GM10248 (cell line): ENCODE measurements at regions not wholly inside any gene's neighbourhood (a gene's known extent, or its start where the extent isn't known, plus 50 kb on each side); places are given as distances from the start of the nearest gene placed in this dataset.
"Not testable (repeated sequence)": the region's sequence is repeated elsewhere in the genome, so short reads cannot be mapped to it uniquely, and the experiment has no call there.

Experiments used
- CTCF ChIA-PET: fragments of 300-600 bp; sonication (Branson Sonifier 250); formaldehyde crosslinking; extraction: SDS; loops from one replicate; lab custom pipeline; 2021; ENCODE audit warnings: antibody characterized with exemption; lab: Yijun Ruan, JAX
- POLR2A ChIA-PET: fragments of 350-650 bp; sonication (Branson Sonifier 250); formaldehyde crosslinking; extraction: SDS; loops from one replicate; lab custom pipeline; 2020; ENCODE audit warnings: antibody characterized with exemption; lab: Yijun Ruan, JAX
- DNase-seq: peaks from one replicate; pipeline ENCODE4 v3.0.0; 2012; ENCODE audit errors: extremely low spot score
- CTCF ChIP-seq: IDR thresholded peaks from 2 replicates; pipeline ENCODE4 v1.5.1; 2012; ENCODE audit warnings: mild to moderate bottlenecking, low read depth; ENCODE audit errors: extremely low read depth, missing control alignments, control extremely low read depth

GRCh38 chr2:221895366-221896121 is 323.4 kb upstream of the EPHA4 start:
- TF ChIP-seq CTCF = no peak

GRCh38 chr2:221893501-221893900 is 321.4 kb upstream of the EPHA4 start:
- DNase-seq = no peak
- ChIA-PET CTCF (no interaction called here), POLR2A (no interaction called here)
- no peak for TF ChIP-seq CTCF

More at GRCh38 chr2:221895366-221896121, 323.4 kb upstream of the EPHA4 start:
- CTCF ChIA-PET = interaction anchor here (1.1 kb wide), 1 partner anchor 19 kb away, joined by 5 read pairs; no protein-coding TSS in a partner anchor
- DNase-seq = no peak
- POLR2A ChIA-PET = no interaction called here

DNA sequence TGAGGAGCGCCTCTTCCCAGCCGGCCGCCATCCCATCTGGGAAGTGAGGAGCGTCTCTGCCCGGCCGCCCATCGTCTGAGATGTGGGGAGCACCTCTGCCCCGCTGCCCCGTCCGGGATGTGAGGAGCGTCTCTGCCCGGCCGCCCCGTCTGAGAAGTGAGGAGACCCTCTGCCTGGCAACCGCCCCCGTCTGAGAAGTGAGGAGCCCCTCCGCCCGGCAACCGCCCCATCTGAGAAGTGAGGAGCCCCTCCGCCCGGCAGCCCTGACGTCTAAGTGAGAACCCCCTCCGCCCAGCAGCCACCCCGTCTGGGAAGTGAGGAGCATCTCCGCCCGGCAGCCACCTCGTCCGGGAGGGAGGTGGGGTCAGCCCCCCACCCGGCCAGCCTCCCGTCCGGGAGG is 319.9 kb upstream of the EPHA4 start:
- DNase-seq, CTCF ChIA-PET, POLR2A ChIA-PET: not testable (repeated sequence)

DNA sequence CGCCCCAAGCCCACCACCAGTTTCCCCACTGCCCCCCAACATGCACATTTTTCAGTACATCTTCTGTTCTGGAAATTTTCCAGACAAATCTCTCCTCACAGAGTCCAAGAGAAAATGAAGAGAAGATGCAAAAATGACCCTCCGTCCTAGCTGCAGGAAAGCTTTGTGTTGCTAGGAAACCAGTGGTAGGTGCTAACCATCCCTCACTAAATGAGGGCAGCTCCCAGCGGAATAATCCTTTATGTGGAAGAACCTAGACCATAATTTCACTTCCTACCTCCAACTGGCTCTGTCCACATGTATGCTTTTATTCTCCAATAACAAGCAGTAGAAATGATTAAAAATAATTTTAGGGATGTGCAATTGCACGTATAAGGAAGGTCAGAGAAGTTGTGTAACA is 311.9 kb upstream of the EPHA4 start:
- ChIA-PET CTCF (interaction anchor here (1.5 kb wide), 1 partner anchor 26 kb away, joined by 3 read pairs; no protein-coding TSS in a partner anchor), POLR2A (no interaction called here)
- TF ChIP-seq CTCF = no peak
- no peak for DNase-seq

DNA sequence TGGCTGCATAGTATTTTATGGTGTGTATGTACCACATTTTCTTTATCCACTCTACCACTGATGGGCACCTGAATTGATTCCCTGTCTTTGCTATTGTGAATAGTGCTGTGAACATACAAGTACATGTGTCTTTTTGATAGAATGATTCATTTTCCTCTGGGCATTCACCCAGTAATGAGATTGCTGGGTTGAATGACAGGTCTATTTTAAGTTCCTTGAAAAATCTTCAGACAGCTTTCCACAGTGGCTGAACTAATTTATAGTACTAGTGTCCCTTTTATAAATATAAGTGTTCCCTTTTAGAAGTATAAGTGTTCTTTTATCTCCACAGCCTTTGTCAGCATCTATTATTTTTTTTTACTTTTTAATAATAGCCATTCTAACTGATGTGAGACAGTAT is 303.9 kb upstream of the EPHA4 start:
- ChIA-PET CTCF (no interaction called here), POLR2A (no interaction called here)
- no peak for DNase-seq
- TF ChIP-seq CTCF = no peak

DNA sequence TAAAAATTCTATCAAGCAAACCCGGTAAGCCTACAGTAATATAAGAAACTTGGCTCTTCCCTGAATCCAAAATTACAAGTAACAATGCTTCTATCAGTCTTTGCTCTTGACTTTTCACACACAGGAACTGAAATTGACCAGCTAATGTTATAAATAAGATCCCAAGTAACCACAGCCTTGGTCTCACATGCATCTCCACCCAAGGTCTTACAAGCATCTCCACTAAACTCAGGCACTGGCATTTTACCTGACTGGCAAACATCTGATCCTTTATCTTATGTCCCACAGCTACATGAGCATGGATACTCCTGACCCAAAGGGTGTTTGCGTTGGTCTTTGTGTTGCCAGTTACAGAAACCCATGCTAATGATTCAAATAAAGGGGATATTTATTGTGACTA is 302.3 kb upstream of the EPHA4 start:
- no peak for DNase-seq
- CTCF ChIA-PET = no interaction called here
- POLR2A ChIA-PET = no interaction called here
- no peak for TF ChIP-seq CTCF

GRCh38 chr2:221857719-221858118 is 285.6 kb upstream of the EPHA4 start:
- no peak for DNase-seq
- CTCF ChIA-PET = no interaction called here

More at GRCh38 chr2:221857719-221858118, 285.6 kb upstream of the EPHA4 start:
- TF ChIP-seq CTCF = no peak
- POLR2A ChIA-PET = no interaction called here
